PFSK-1 (cell line): ENCODE measurements at regions not wholly inside any gene's neighbourhood (a gene's known extent, or its start where the extent isn't known, plus 50 kb on each side); places are given as distances from the start of the nearest gene placed in this dataset.

ENCODE experiments used
- POLR2AphosphoS5 ChIP-seq: IDR thresholded peaks from 2 replicates; pipeline ENCODE4 v1.6.1; 2012; ENCODE audit warnings: low read depth, mild to moderate bottlenecking, control low read depth, low read length, moderate library complexity
- REST ChIP-seq, 2 experiments: IDR thresholded peaks; 2 replicates each; pipeline versions ENCODE4 v1.6.1 to v1.8.0; 2011 to 2012; ENCODE audit warnings: low read depth in 2 of 2, low read length in 2 of 2, control low read depth in 1 of 2, inconsistent platforms in 1 of 2, mild to moderate bottlenecking in 1 of 2, moderate library complexity in 1 of 2; ENCODE audit not compliant: insufficient read depth in 1 of 2
- SIN3A ChIP-seq: IDR thresholded peaks from 2 replicates; pipeline ENCODE4 v1.6.1; 2012; ENCODE audit warnings: mild to moderate bottlenecking, low read length, moderate library complexity, borderline replicate concordance; ENCODE audit not compliant: insufficient read depth

- TF ChIP-seq POLR2AphosphoS5 (no peak), REST (IDR thresholded peaks at IDR 0.05; ENCODE audit: insufficient read depth in 1 of 2, low read depth in 2 of 2, low read length in 2 of 2) (no peak), SIN3A (no peak)
These were observed 391.0 kb upstream of the WWC1 start for GRCh38 chr5:167900340-167900935.
